SW480 (cell line): ENCODE measurements at regions not wholly inside any gene's neighbourhood (a gene's known extent, or its start where the extent isn't known, plus 50 kb on each side); places are given as distances from the start of the nearest gene placed in this dataset.

Source experiments
- DNase-seq: peaks from one replicate; pipeline ENCODE4 v3.0.0-alpha.2; 2016; ENCODE audit warnings: low spot score

- DNase-seq, result no peak
Measured at GRCh38 chr5:143586781-143587362, 183.4 kb upstream of the NR3C1 start.

- DNase-seq, result no peak
Measured at GRCh38 chr5:143585970-143586369, 182.5 kb upstream of the NR3C1 start.

GRCh38 chr5:143583409-143583808, 179.9 kb upstream of the NR3C1 start:
- DNase-seq, result no peak

- DNase-seq, result no peak
Measured at GRCh38 chr5:143582869-143583268, 179.4 kb upstream of the NR3C1 start.

- no peak for DNase-seq
Measured at GRCh38 chr5:143582176-143582575, 178.7 kb upstream of the NR3C1 start.

- no peak for DNase-seq
Measured at GRCh38 chr5:143581649-143582048, 178.2 kb upstream of the NR3C1 start.

GRCh38 chr5:143581147-143581546, 177.7 kb upstream of the NR3C1 start:
- no peak for DNase-seq

- no peak for DNase-seq
Measured at GRCh38 chr5:143576711-143577484, 173.4 kb upstream of the NR3C1 start.

- no peak for DNase-seq
Measured at GRCh38 chr5:143575286-143575685, 171.8 kb upstream of the NR3C1 start.

GRCh38 chr5:143574236-143574635, 170.8 kb upstream of the NR3C1 start:
- DNase-seq, result no peak

- DNase-seq, result no peak
Measured at GRCh38 chr5:143573568-143574170, 170.2 kb upstream of the NR3C1 start.

GRCh38 chr5:143572671-143573070, 169.2 kb upstream of the NR3C1 start:
- DNase-seq, result no peak

GRCh38 chr5:143571642-143572624, 168.4 kb upstream of the NR3C1 start:
- no peak for DNase-seq

GRCh38 chr5:143570989-143571388, 167.5 kb upstream of the NR3C1 start:
- no peak for DNase-seq

GRCh38 chr5:143569722-143570567, 166.5 kb upstream of the NR3C1 start:
- DNase-seq, result no peak

- no peak for DNase-seq
Measured at GRCh38 chr5:143569213-143569701, 165.8 kb upstream of the NR3C1 start.

- no peak for DNase-seq
Measured at GRCh38 chr5:143567583-143568504, 164.4 kb upstream of the NR3C1 start.

- DNase-seq, result no peak
Measured at GRCh38 chr5:143566139-143566538, 162.7 kb upstream of the NR3C1 start.

GRCh38 chr5:143564417-143564816, 160.9 kb upstream of the NR3C1 start:
- no peak for DNase-seq

- no peak for DNase-seq
Measured at GRCh38 chr5:143562935-143563334, 159.4 kb upstream of the NR3C1 start.
